Aorta (tissue), 5 donors: ENCODE measurements at regions not wholly inside any gene's neighbourhood (a gene's known extent, or its start where the extent isn't known, plus 50 kb on each side); places are given as distances from the start of the nearest gene placed in this dataset.

ENCODE experiments used
- ATAC-seq: fragments of 200-7000 bp; cut with Tn5 transposase; one replicate; pipeline ENCODE4 v1.9.1; 2022; ENCODE audit warnings: moderate library complexity; ENCODE audit not compliant: low FRiP score
- DNase-seq, 2 donors: peaks; one replicate each; pipeline ENCODE4 v3.0.0-alpha.2; 2020
- H3K27ac ChIP-seq, 2 donors: one replicate each; pipeline ENCODE4 v1.5.1; 2013; ENCODE audit warnings: low read length in 2 of 2, mild to moderate bottlenecking in 2 of 2, moderate library complexity in 2 of 2, control low read depth in 1 of 2, inconsistent platforms in 1 of 2, low read depth in 1 of 2
- H3K27me3 ChIP-seq, 2 donors: one replicate each; pipeline ENCODE4 v1.6.1; 2013; ENCODE audit warnings: control low read depth in 1 of 2, low read length in 1 of 2, mild to moderate bottlenecking in 1 of 2, moderate library complexity in 1 of 2; ENCODE audit not compliant: insufficient read depth in 2 of 2, control insufficient read depth in 1 of 2
- H3K36me3 ChIP-seq, 2 donors: one replicate each; pipeline ENCODE4 v1.6.1; 2013; ENCODE audit warnings: control low read depth in 1 of 2, low read length in 1 of 2, mild to moderate bottlenecking in 1 of 2; ENCODE audit not compliant: insufficient read depth in 2 of 2, control insufficient read depth in 1 of 2
- H3K4me1 ChIP-seq, 2 donors: one replicate each; pipeline ENCODE4 v1.6.1; 2013; ENCODE audit warnings: low read length in 2 of 2, control low read depth in 1 of 2, mild to moderate bottlenecking in 1 of 2, moderate library complexity in 1 of 2; ENCODE audit not compliant: insufficient read depth in 2 of 2, control insufficient read depth in 1 of 2
- H3K4me3 ChIP-seq, 2 donors: one replicate each; pipeline ENCODE4 v1.5.1; 2013; ENCODE audit warnings: low read length in 2 of 2, control low read depth in 1 of 2, mild to moderate bottlenecking in 1 of 2
- H3K9me3 ChIP-seq: one replicate; pipeline ENCODE4 v1.6.1; 2013; ENCODE audit warnings: mild to moderate bottlenecking, low read length; ENCODE audit not compliant: control insufficient read depth
- WGBS, 2 donors: extraction: QIAGEN DNeasy Blood & Tissue Kit; methylation state at CpG; one replicate each; pipeline ENCODE4 v1.1.7; 2013; 5-methylcytosine and 5-hydroxymethylcytosine counted together
- intact Hi-C, 2 donors: fragments of 100-400 bp; cut with DNase I; formaldehyde crosslinking; loops; one replicate each; pipeline versions ENCODE4 v1.14.2 to v1.15.0; 2022
- donor health status: healthy with polysubstance abuse.
- donor health status: Bipolar disorder and iron deficiency.
- donor health status: DM: no; HTN: no; CAD: no.
- donor health status: DM: no; HTN: no; CAD: no.
- donor health status: DM: yes; HTN: yes; CAD: no.

DNA sequence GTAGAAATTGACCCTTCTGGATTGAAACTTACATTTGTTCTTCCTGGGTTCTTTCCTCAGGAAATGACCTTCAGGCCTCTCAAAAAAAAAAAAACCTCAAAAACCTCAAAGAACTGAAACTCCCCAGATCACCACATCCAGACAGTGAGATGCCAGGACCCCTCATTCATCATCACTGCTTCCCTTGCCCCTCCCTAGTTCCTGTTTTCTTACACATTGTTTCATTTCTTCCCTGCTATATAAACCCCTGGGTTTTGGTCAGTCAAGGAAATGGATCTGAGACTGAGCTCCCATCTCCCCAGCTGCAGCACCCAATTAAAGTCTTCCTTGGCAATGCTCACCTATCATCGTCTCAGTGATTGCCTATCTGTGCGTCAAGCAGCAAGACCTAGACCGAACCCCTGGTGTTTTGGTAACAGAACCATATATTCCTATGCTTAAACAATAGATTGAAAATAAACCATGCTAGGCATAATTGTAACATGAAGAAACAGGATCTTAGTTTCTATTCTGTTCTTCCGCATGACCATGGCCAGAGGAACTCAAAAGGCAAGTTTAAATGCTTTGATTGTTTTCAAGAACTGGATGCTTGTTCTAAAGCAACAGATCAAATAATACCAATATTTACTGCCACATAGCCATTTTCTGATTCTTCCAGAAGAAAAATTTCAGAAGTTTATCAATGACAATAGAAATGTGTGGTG lies 108.0 kb upstream of the MAX start:
- intact Hi-C loops = no loop called here
- Histone ChIP-seq H3K4me1 (no peaks in the 10 kb centered on the region), H3K27me3 (no peaks in the 10 kb centered on the region), H3K9me3 (no peaks in the 10 kb centered on the region), H3K27ac (no peak overlapping the region), H3K36me3 (no peaks in the 10 kb centered on the region), H3K4me3 (no peak overlapping the region)
- DNase-seq = no peak
- ATAC-seq = no peak
- 63 to 81% methylated on average over 4 of the region's 4 CpGs for WGBS, 2 donors

DNA sequence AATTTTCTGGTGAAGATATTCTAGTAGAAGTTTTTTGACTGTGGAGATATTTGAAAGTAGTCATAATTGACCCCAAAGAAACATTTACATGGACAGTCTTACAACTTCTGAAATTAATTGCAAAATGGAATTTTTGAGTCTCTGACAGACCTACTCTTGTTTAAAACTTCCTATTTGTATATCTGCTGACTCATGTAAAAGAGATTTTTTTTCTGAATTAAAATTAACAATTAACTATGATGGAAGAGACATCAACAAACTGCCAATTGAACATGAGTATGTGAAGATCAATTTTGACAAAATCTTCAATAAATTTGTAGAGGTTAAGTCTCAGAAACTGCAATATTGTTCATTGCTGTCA lies 108.5 kb upstream of the MAX start:
- no peak overlapping the region for H3K4me3 ChIP-seq
- H3K27me3 ChIP-seq = no peaks in the 10 kb centered on the region
- DNase-seq (no peak), ATAC-seq (no peak)
- H3K4me1 ChIP-seq = no peaks in the 10 kb centered on the region
- H3K9me3 ChIP-seq = no peaks in the 10 kb centered on the region
- H3K27ac ChIP-seq = no peak overlapping the region
- H3K36me3 ChIP-seq = no peaks in the 10 kb centered on the region
- intact Hi-C loops = no loop called here

DNA sequence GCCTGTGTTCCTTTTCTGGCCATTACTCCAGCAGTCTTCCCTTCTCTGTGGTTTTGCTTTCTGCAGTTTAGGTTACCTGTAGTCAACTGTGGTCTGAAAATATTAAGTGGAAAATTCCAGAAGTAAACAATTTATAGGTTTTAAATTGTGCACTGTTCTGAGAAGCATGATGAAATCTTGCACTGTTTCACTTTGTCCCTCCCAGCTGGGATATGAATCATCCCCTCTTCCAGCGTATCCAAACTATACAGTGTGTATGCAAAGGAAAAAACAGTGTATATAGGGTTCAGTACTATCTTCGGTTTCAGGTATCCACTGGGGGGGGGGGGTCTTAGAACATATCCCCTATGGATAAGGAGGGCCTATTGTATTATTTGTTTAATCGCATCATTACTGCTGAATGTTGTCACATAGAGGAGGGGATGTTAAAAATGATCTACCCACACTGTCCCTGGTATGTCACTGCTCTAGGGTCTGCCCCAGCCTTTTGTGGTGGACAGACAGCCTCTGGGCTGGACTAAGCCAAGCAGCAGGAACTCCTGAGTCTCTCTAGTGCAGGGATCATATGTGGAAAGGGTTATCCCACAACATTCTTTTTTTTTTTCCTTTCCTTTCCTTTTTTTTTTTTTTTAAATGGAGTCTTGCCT lies 109.1 kb upstream of the MAX start:
- 71 to 72% methylated on average over 3 of the region's 3 CpGs for WGBS, 2 donors
- DNase-seq (no peak), ATAC-seq (no peak)
- Histone ChIP-seq H3K4me3 (no peak overlapping the region), H3K27ac (no peak overlapping the region), H3K27me3 (no peaks in the 10 kb centered on the region), H3K4me1 (no peaks in the 10 kb centered on the region), H3K36me3 (no peaks in the 10 kb centered on the region), H3K9me3 (no peaks in the 10 kb centered on the region)
- intact Hi-C loops = no loop called here

DNA sequence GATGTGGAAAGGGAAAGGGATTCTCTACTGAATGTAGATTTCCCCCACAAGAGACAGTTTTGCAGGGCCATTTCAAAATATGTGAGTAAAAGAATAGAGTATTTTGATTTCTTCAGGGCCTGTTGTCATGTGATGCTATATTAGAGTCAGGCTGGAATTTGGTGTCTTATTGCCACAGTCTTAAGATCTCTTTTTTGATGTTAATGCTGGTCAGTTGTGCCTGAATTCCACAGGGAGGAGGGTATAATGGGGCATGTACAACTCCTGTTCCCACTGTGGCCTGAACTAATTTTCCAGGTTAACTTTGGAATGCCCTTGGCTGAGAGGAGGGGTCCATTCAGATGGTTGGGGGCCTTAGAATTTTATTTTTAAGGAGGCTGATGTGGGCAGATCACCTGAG lies 111.0 kb upstream of the MAX start:
- no peaks in the 10 kb centered on the region for H3K9me3 ChIP-seq
- H3K4me1 ChIP-seq = no peaks in the 10 kb centered on the region
- H3K27me3 ChIP-seq = no peaks in the 10 kb centered on the region
- no peak for ATAC-seq
- intact Hi-C loops = no loop called here
- H3K4me3 ChIP-seq = no peak overlapping the region
- no peak for DNase-seq
- H3K36me3 ChIP-seq = no peaks in the 10 kb centered on the region
- no peak overlapping the region for H3K27ac ChIP-seq

DNA sequence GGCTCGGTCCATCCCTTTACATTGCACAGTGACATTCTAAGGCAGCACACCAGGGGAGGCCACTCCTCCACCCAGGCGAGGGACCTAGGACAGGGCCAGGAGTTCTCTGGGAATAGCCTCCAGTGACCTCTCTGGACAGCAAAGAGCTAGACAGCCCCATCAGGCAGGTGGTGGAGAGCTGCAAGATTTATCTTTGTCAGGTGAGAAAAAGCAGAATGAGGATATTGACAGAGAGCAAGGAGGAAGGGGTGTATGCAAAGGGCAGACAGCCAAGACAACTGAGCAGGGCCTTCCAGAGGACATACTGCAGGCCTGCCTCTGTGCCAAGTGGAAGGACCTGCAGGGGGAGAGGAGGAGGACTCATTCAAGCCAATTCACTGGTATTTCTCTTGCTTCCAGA lies 112.4 kb upstream of the MAX start:
- ATAC-seq (peak; percentile 33), DNase-seq (no peak)
- Histone ChIP-seq H3K36me3 (no peaks in the 10 kb centered on the region), H3K27ac (no peak overlapping the region), H3K4me1 (no peaks in the 10 kb centered on the region), H3K27me3 (no peaks in the 10 kb centered on the region), H3K4me3 (no peak overlapping the region), H3K9me3 (no peaks in the 10 kb centered on the region)
- 67 to 81% methylated on average over 2 of the region's 2 CpGs for WGBS, 2 donors
- intact Hi-C loops = no loop called here

DNA sequence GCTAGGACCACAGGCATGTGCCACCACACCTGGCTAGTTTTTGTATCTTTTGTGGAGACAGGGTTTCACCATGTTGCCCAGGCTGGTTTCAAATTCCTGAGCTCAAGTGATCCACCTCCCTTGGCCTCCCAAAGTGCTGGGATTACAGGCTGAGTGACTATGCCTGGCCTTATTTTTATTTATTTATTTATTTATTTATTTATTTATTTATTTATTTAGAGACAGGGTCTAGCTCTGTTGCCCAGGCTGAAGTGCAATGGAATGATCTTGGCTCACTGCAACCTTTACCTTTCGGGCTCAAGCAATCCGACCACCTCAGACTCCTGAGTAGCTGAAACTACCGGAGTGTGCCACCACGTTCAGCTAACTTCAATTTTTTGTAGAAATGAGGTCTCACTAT lies 117.0 kb upstream of the MAX start:
- DNase-seq (no peak), ATAC-seq (no peak)
- Histone ChIP-seq H3K27me3 (no peaks in the 10 kb centered on the region), H3K4me3 (no peak overlapping the region), H3K36me3 (no peaks in the 10 kb centered on the region), H3K9me3 (no peaks in the 10 kb centered on the region), H3K4me1 (no peaks in the 10 kb centered on the region), H3K27ac (no peak overlapping the region)
- intact Hi-C loops = no loop called here
- 95 to 96% methylated on average over 4 of the region's 4 CpGs for WGBS, 2 donors

DNA sequence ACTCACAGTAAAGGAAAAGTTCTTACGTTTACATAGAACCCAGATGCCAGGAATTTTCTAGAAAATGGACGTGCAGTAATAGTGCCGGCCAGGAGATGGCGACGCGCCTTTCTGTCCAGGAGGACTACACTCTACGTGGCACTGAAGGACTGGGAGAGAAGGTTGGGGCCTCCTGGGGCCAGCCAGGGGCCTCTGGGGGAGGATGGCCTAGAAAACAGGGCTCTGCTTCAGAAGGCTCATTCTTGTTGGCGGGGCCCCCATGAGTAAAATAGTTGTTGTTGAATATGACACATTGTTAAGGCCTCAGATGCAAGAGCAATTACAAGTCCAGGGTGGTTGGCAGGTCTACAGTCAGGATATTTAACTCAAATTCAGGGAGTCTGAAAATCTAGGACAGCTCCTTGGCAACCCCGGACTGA lies 120.1 kb upstream of the MAX start:
- H3K27ac ChIP-seq = no peak overlapping the region
- intact Hi-C loops = no loop called here
- peak in 1 of 2 donors; percentile 52 for DNase-seq

DNA sequence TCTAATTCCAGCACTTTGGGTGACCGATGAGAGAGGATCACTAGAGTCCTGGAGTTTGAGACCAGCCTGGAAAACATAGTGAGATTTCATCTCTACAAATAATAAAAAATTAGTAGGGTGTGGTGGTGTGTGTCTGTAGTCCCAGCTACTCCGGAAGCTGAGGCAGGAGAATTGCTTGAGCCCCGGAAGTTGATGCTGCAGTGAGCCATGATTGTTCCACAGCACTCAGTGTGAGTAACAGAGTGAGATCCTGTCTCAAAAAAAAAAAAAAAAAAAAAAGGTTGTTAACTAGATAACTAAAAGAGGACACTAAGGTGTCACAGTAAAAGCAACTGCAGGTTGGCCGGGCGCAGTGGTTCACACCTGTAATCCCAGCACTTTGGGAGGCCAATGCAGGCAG lies 121.3 kb upstream of the MAX start:
- Histone ChIP-seq H3K4me3 (no peak overlapping the region), H3K27me3 (no peaks in the 10 kb centered on the region), H3K36me3 (no peaks in the 10 kb centered on the region), H3K27ac (no peak overlapping the region), H3K4me1 (no peaks in the 10 kb centered on the region), H3K9me3 (no peaks in the 10 kb centered on the region)
- intact Hi-C loops = no loop called here
- ATAC-seq (no peak), DNase-seq (no peak)
- WGBS, 2 donors = 94 to 97% methylated on average over 5 of the region's 5 CpGs

More for the DNA sequence above, 120.1 kb upstream of the MAX start:
- Histone ChIP-seq H3K4me3 (no peak overlapping the region), H3K36me3 (no peaks in the 10 kb centered on the region), H3K27me3 (no peaks in the 10 kb centered on the region), H3K4me1 (no peaks in the 10 kb centered on the region), H3K9me3 (no peaks in the 10 kb centered on the region)
- no peak for ATAC-seq
- 37 to 43% methylated on average over 9 of the region's 9 CpGs for WGBS, 2 donors

DNA sequence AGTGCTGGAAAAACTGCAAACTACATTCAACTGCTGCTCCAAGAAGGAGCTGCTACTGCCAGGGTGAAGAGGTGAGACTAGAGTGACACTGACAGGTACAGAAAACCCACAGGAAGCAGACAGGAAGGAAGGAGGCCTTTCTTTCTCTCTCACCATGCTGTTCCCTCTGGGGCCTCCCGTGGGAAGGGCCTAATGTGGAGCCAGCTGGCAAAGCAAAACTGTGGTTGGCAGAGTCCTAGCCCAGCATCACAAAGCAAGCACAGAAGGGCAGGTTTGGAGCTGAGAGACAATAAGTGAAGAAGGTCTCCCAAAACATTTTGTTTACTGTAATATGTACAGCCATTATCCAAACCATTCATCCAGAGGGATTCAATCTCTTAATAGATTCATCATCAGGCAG lies 122.5 kb upstream of the MAX start:
- no peaks in the 10 kb centered on the region for H3K36me3 ChIP-seq
- intact Hi-C loops = no loop called here
- no peaks in the 10 kb centered on the region for H3K27me3 ChIP-seq
- no peaks in the 10 kb centered on the region for H3K9me3 ChIP-seq
- H3K27ac ChIP-seq = no peak overlapping the region
- no peak overlapping the region for H3K4me3 ChIP-seq
- no peak for DNase-seq
- no peaks in the 10 kb centered on the region for H3K4me1 ChIP-seq
- ATAC-seq = no peak
- WGBS, 2 donors = 0 to 9% methylated on average over 1 of the region's 1 CpG
